ENCODE measurements at regions not wholly inside any gene's neighbourhood (a gene's known extent, or its start where the extent isn't known, plus 50 kb on each side); places are given as distances from the start of the nearest gene placed in this dataset.

DNA sequence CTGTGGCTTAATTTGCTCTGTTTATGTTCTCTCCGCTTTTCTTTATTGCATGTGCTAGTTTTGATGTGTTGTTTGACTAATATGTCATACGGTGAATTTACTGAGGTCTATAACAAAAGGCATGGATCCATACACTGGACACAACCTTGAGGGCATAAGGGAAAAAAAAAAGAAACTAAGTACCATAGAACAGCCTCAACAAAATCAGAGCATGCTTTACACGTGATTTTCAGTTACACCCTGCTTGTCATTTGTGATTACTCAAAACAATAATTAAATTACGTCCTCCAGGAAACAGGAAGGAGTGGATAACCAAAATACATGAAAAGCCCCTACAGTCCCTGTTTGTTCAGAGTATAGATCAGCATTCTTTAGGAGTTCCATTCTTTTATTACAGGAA, 150.5 kb downstream of the CRPPA start:
- TF ChIP-seq, protein P1, sequence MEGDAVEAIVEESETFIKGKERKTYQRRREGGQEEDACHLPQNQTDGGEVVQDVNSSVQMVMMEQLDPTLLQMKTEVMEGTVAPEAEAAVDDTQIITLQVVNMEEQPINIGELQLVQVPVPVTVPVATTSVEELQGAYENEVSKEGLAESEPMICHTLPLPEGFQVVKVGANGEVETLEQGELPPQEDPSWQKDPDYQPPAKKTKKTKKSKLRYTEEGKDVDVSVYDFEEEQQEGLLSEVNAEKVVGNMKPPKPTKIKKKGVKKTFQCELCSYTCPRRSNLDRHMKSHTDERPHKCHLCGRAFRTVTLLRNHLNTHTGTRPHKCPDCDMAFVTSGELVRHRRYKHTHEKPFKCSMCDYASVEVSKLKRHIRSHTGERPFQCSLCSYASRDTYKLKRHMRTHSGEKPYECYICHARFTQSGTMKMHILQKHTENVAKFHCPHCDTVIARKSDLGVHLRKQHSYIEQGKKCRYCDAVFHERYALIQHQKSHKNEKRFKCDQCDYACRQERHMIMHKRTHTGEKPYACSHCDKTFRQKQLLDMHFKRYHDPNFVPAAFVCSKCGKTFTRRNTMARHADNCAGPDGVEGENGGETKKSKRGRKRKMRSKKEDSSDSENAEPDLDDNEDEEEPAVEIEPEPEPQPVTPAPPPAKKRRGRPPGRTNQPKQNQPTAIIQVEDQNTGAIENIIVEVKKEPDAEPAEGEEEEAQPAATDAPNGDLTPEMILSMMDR (IDR thresholded peaks at IDR 0.05; ENCODE audit: low read depth, low read length, poor library complexity, severe bottlenecking) = no peak
- no peak for TF ChIP-seq EZH2phosphoT487 (IDR thresholded peaks at IDR 0.05; ENCODE audit: borderline replicate concordance, low read length)

All from DOHH2 (cell line).